GM12864 (cell line): ENCODE measurements at regions not wholly inside any gene's neighbourhood (a gene's known extent, or its start where the extent isn't known, plus 50 kb on each side); places are given as distances from the start of the nearest gene placed in this dataset.
"Not testable (repeated sequence)": the region's sequence is repeated elsewhere in the genome, so short reads cannot be mapped to it uniquely, and the experiment has no call there.

Source experiments
- DNase-seq: peaks from one replicate; pipeline ENCODE4 v3.0.0-alpha.2; 2011; ENCODE audit warnings: low read depth
- H3K4me3 ChIP-seq: 2 replicates; pipeline ENCODE4 v1.5.1; 2011; ENCODE audit warnings: mild to moderate bottlenecking, low read depth, low read length, control low read depth
- TF ChIP-seq, protein P1 (sequence below): IDR thresholded peaks from 2 replicates; pipeline ENCODE4 v1.5.1; 2011; ENCODE audit warnings: low read depth, mild to moderate bottlenecking, moderate library complexity, low read length, control low read depth, inconsistent platforms; ENCODE audit errors: missing control alignments

DNA sequence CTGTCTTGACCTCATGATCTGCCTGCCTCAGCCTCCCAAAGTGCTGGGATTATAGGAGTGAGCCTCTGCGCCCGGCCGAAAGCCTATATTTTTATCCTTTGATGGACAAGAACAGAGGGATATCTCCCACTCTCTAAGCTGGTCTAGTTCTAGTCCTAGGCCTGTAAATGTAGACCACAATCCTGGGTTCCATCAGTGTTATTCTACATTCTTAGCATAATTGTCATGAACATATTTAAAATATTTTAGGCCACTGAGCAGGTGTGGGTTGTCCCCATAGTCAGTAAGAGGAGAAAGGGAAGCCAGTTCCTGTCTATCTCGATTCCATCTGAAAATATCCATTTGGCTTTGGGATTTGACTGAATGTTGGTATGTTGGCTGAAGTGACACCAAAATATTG is 118.1 kb downstream of the EBLN2 start:
- no peak overlapping the region for H3K4me3 ChIP-seq
- TF ChIP-seq, protein P1, sequence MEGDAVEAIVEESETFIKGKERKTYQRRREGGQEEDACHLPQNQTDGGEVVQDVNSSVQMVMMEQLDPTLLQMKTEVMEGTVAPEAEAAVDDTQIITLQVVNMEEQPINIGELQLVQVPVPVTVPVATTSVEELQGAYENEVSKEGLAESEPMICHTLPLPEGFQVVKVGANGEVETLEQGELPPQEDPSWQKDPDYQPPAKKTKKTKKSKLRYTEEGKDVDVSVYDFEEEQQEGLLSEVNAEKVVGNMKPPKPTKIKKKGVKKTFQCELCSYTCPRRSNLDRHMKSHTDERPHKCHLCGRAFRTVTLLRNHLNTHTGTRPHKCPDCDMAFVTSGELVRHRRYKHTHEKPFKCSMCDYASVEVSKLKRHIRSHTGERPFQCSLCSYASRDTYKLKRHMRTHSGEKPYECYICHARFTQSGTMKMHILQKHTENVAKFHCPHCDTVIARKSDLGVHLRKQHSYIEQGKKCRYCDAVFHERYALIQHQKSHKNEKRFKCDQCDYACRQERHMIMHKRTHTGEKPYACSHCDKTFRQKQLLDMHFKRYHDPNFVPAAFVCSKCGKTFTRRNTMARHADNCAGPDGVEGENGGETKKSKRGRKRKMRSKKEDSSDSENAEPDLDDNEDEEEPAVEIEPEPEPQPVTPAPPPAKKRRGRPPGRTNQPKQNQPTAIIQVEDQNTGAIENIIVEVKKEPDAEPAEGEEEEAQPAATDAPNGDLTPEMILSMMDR: no peak
- no peak for DNase-seq

DNA sequence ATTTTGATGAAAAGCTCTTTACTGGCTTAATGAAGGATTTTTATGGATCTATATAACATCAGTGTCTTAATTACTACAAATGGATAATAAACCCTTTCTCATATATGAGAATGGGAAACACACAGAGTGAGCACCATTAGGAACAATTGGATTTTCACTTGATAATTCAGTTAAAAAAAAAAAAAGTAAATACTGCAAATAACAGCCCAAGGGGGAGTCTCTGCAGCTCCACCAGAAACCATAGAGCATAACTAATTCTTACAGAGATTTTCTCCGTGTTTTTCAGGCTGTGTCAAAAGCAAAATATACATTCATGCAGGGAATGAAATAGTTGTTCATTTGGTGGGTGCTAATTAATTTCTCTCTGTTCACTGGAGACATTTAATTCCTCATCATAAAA is 125.3 kb downstream of the EBLN2 start:
- H3K4me3 ChIP-seq: no peak overlapping the region
- TF ChIP-seq, protein P1: no peak
- DNase-seq: no peak

DNA sequence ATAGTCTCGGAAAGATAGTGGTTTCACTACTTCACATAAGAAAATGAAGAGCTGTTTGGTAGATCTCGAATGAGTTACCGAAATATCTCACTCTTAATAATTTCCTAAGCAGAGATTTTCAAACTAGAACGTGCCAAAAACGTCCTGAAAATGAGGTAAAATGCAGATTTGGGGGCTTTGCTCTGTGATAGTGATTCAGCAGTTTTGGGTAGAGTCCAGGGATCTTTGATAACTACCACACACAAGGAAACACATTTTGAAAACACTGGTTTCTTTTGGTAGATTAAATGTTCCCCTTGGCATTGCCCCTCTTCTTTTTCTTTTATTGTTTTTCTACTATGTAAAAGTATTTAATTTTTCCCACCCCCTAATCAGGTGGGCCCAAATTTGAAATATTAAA is 125.9 kb downstream of the EBLN2 start:
- no peak overlapping the region for H3K4me3 ChIP-seq
- TF ChIP-seq, protein P1: no peak
- no peak for DNase-seq

DNA sequence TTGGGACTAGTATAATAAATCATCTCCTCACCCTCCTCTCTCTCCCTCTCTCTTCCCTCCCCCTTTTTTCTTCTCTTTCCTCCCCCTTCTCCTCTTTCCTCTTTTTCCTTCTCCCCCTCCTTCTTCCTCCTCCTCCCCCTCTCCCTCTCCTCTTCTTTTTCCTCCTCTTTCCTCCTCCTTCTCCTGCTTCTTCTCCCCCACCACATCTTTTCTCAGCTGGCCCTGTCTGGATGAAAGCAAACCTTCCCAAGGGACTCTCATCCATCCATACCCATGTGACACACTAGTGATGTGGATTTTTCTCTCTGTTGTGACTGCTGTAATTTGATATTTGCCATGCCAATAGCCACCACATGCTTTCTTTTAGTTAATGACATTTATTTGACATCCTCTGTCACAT is 127.2 kb downstream of the EBLN2 start:
- H3K4me3 ChIP-seq: no peak overlapping the region
- DNase-seq: no peak
- TF ChIP-seq, protein P1: no peak

DNA sequence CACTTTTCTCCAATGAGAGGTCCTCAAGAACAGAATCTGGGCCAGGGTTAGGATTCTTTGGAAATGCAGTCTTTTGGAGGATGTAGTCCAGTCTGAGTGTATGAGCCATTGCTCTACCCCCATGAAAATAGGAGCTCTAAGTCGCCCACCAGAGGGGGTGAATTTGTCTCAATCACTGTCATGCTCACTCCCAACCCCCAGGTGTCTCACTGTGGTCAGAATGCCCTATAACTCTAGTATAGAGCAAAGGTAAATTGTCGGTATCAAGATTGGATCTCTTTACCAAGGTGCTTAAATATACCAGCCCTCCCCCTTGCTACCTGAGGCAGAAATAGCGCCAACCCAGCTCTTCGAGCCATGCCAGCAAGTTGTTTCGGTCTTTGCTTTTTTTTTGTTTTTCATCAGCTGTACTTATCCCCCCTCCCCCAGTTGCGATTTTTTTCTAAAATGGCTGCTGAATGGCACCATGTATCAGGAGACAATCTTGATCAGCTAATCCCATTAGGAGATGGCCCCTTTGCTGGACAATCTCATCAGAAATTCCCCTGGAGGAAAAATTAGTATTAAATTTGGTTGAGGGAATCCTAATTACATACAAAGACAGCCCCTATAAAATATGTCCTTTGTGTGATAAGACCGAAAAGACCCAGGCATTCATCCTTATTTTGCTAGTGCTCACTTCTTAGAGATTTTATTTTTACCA is 130.7 kb downstream of the EBLN2 start:
- no peak overlapping the region for H3K4me3 ChIP-seq
- no peak for DNase-seq
- TF ChIP-seq, protein P1: peak; percentile 40

DNA sequence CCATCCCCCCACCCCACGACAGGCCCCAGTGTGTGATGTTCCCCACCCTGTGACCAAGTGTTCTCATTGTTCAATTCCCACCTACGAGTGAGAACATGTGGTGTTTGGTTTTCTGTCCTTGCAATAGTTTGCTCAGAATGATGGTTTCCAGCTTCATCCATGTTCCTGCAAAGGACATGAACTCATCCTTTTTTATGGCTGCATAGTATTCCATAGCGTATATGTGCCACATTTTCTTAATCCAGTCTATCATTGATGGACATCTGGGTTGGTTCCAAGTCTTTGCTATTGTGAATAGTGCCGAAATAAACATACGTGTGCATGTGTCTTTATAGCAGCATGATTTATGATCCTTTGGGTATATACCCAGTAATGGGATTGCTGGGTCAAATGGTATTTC is 132.5 kb downstream of the EBLN2 start:
- not testable (repeated sequence) for H3K4me3 ChIP-seq, DNase-seq

DNA sequence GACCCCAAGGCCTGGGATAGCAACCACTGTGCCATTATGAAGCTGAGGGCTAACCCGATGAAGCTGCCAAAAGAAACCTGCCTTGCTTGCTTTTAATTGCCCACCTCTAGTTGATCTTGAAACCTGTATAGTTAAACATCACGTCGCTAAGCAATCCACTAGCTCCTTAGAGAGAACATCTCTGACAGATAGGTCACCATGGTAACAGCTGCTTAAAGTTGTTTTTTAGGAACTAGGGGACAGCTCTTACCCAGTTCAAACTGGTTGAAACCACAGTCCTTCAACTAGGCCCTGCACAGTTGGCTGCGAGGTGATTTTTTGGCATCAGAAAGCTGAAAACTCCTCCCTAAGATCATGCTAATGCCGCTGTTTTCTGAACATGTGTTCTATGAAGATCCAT is 135.7 kb downstream of the EBLN2 start:
- DNase-seq: no peak
- H3K4me3 ChIP-seq: no peak overlapping the region
- TF ChIP-seq, protein P1: no peak
